ENCODE measurements at regions not wholly inside any gene's neighbourhood (a gene's known extent, or its start where the extent isn't known, plus 50 kb on each side); places are given as distances from the start of the nearest gene placed in this dataset.

DNA sequence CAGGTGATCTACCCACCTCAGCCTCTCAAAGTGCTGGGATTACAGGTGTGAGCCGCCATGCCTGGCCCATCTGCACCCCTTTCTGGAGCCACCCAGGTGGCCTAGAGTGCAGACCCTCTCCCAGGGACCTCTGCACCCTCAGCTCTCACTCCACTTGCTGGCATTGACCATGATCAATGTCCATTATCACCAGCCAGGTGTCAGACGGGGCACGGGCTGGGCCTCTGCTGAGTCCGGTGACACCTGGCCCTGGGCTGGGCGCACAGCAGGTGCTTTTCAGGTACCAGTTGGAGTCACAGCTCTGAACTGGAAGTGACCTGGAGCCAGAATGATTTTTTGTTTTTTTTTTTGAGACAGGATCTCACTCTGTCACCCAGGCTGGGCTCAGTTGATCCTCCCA, 91.8 kb upstream of the PMEPA1 start:
- H3K27me3 ChIP-seq (ENCODE audit: insufficient read depth, poor library complexity, severe bottlenecking), result no peaks in the 10 kb centered on the region
- H3K9me3 ChIP-seq (ENCODE audit: severe bottlenecking), result no peaks in the 10 kb centered on the region
- no peaks in the 10 kb centered on the region for H3K4me1 ChIP-seq (ENCODE audit: insufficient read depth, poor library complexity, severe bottlenecking)
- ATAC-seq (ENCODE audit: low read depth), result no peak
- H3K36me3 ChIP-seq (ENCODE audit: low read depth), result no peaks in the 10 kb centered on the region
- H3K4me3 ChIP-seq (ENCODE audit: severe bottlenecking), result no peak overlapping the region
- TF ChIP-seq, protein P1, sequence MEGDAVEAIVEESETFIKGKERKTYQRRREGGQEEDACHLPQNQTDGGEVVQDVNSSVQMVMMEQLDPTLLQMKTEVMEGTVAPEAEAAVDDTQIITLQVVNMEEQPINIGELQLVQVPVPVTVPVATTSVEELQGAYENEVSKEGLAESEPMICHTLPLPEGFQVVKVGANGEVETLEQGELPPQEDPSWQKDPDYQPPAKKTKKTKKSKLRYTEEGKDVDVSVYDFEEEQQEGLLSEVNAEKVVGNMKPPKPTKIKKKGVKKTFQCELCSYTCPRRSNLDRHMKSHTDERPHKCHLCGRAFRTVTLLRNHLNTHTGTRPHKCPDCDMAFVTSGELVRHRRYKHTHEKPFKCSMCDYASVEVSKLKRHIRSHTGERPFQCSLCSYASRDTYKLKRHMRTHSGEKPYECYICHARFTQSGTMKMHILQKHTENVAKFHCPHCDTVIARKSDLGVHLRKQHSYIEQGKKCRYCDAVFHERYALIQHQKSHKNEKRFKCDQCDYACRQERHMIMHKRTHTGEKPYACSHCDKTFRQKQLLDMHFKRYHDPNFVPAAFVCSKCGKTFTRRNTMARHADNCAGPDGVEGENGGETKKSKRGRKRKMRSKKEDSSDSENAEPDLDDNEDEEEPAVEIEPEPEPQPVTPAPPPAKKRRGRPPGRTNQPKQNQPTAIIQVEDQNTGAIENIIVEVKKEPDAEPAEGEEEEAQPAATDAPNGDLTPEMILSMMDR (IDR thresholded peaks at IDR 0.05; ENCODE audit: poor library complexity, severe bottlenecking), result no peak
- H3K27ac ChIP-seq (ENCODE audit: poor library complexity, severe bottlenecking), result no peak overlapping the region
- peak; percentile 77 for DNase-seq (ENCODE audit: low spot score)

DNA sequence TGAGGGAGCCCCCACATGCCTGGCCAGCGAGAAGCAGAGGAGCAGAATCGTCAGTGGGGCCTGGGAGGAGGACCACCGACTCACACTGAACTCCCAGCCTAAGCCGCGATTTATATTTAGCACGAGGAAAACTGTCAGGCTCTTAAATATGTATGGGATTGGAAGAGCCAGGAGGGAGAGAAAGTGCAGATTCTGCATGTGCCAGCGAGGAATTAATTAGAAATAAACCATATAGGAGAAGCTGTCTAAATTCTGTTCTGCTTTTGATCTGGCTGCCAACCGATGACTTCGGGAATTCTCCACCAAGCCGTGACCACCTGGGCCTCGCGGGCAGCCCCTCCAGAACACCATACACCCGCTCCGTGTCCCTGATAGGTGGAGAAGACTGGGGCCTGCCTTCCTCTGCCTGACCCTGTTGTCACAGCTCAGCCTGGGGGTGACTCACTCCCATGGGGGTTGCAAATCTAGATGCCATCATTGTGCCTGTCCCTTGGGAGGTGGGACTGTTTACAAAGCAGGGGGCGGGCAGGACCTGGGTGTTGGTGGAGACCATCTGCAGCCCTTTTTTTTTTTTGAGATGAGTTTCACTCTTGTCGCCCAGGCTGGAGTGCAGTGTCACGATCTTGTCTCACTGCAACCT, 91.1 kb upstream of the PMEPA1 start:
- Histone ChIP-seq H3K4me1 (ENCODE audit: insufficient read depth, poor library complexity, severe bottlenecking) (no peaks in the 10 kb centered on the region), H3K9me3 (ENCODE audit: severe bottlenecking) (no peaks in the 10 kb centered on the region), H3K4me3 (ENCODE audit: severe bottlenecking) (no peak overlapping the region), H3K27me3 (ENCODE audit: insufficient read depth, poor library complexity, severe bottlenecking) (no peaks in the 10 kb centered on the region), H3K36me3 (ENCODE audit: low read depth) (no peaks in the 10 kb centered on the region), H3K27ac (ENCODE audit: poor library complexity, severe bottlenecking) (no peak overlapping the region)
- no peak for ATAC-seq (ENCODE audit: low read depth)
- DNase-seq (ENCODE audit: low spot score), result peak; percentile 78
- TF ChIP-seq, protein P1 (IDR thresholded peaks at IDR 0.05; ENCODE audit: poor library complexity, severe bottlenecking), result no peak

DNA sequence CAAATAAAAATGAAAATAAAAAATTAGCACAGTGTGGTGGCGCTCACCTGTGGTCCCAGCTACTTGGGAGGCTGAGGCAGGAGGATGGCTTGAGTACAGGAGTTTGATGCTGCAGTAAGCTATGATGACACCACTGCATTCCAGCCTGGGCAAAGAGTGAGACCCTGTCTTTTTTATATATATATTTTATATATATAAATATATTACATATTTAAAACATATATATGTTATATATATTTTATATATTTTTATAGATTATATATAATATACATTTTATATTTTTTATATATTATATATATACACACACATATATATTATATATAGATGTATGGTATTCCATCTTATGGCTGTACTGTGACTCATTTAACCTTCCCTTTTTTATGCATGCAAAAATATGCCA, 87.6 kb upstream of the PMEPA1 start:
- Histone ChIP-seq H3K27me3 (ENCODE audit: insufficient read depth, poor library complexity, severe bottlenecking) (no peaks in the 10 kb centered on the region), H3K4me3 (ENCODE audit: severe bottlenecking) (no peak overlapping the region), H3K36me3 (ENCODE audit: low read depth) (no peaks in the 10 kb centered on the region), H3K4me1 (ENCODE audit: insufficient read depth, poor library complexity, severe bottlenecking) (no peaks in the 10 kb centered on the region), H3K27ac (ENCODE audit: poor library complexity, severe bottlenecking) (no peak overlapping the region), H3K9me3 (ENCODE audit: severe bottlenecking) (no peaks in the 10 kb centered on the region)
- ATAC-seq (ENCODE audit: low read depth) (no peak), DNase-seq (ENCODE audit: low spot score) (peak; percentile 15)
- TF ChIP-seq, protein P1 (IDR thresholded peaks at IDR 0.05; ENCODE audit: poor library complexity, severe bottlenecking), result no peak

DNA sequence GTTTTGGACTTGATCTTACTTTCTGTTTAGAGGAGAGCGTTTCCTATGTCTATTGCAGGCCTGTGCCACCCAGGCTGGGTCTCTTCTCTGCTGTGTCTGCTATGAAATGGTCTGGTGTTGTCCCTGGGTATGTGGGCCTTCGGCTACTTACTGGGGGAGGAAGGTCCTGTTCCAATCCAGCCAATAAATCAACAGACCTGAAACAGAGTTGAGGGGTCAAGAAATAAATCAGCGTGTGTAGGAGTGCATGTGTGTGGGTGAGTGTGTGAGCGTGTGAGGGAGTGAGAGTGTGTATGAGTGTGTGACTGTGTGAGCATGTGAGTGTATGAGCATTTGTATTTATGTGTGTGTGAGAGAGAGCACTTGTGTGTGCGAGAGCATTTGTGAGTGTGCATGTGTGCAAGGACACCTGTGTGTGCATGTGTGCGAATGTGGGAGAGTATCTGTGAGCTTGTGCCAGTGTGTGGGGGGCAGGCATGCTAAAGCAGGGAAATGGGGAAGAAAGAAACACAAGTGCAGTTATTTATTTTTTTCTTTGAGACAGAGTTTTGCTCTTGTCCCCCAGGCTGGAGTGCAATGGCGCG, 86.3 kb upstream of the PMEPA1 start:
- H3K36me3 ChIP-seq (ENCODE audit: low read depth), result no peaks in the 10 kb centered on the region
- no peaks in the 10 kb centered on the region for H3K4me1 ChIP-seq (ENCODE audit: insufficient read depth, poor library complexity, severe bottlenecking)
- H3K9me3 ChIP-seq (ENCODE audit: severe bottlenecking), result no peaks in the 10 kb centered on the region
- DNase-seq (ENCODE audit: low spot score) (peak; percentile 51), ATAC-seq (ENCODE audit: low read depth) (no peak)
- H3K4me3 ChIP-seq (ENCODE audit: severe bottlenecking), result no peak overlapping the region
- H3K27ac ChIP-seq (ENCODE audit: poor library complexity, severe bottlenecking), result no peak overlapping the region
- TF ChIP-seq, protein P1 (IDR thresholded peaks at IDR 0.05; ENCODE audit: poor library complexity, severe bottlenecking), result no peak
- no peaks in the 10 kb centered on the region for H3K27me3 ChIP-seq (ENCODE audit: insufficient read depth, poor library complexity, severe bottlenecking)

DNA sequence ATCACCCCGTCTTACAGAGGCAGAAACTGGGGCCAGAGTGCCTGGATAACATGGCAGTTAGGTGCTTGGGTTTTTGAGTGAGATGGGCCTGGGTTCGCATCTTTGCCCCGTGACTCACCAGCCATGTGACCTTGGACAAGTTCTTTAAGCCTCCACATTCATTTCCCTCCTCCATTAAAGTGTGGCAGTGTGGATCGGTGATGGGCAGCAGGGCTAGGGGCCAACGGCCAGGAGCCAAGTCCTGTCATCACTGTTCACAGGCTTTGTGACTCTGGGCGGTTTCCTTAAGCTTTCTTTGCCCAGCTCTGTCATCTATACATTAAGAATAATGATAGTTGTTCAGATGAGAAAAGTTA, 85.5 kb upstream of the PMEPA1 start:
- ATAC-seq (ENCODE audit: low read depth) (peak; percentile 19; the same call in 2 of the 3 replicates), DNase-seq (ENCODE audit: low spot score) (peak; percentile 65)
- TF ChIP-seq, protein P1 (IDR thresholded peaks at IDR 0.05; ENCODE audit: poor library complexity, severe bottlenecking), result no peak
- Histone ChIP-seq H3K9me3 (ENCODE audit: severe bottlenecking) (no peaks in the 10 kb centered on the region), H3K27ac (ENCODE audit: poor library complexity, severe bottlenecking) (no peak overlapping the region), H3K4me3 (ENCODE audit: severe bottlenecking) (no peak overlapping the region), H3K27me3 (ENCODE audit: insufficient read depth, poor library complexity, severe bottlenecking) (no peaks in the 10 kb centered on the region), H3K36me3 (ENCODE audit: low read depth) (no peaks in the 10 kb centered on the region), H3K4me1 (ENCODE audit: insufficient read depth, poor library complexity, severe bottlenecking) (no peaks in the 10 kb centered on the region)

Measured in RWPE2 (cell line).